ENCODE measurements at regions not wholly inside any gene's neighbourhood (a gene's known extent, or its start where the extent isn't known, plus 50 kb on each side); places are given as distances from the start of the nearest gene placed in this dataset.

DNA sequence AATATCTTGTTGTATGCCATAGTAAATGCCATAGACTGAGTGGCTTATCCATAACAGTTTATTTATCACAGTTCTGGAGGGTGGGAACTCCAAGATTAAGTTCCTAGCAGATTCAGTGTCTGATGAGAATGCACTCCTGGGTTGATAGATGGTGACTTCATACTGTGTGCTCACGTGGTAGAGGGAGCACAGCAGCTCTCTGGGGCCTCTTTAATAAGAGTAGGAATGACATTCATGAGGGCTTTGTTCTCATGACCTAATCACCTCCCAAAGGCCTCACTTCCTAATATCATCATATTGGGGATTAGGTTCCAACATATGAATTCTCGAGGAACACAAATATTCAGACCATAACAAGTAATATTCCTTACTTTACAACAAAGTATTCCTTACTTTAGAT lies 98.1 kb upstream of the SH3BP4 start (continued):
- TF ChIP-seq, protein P1, sequence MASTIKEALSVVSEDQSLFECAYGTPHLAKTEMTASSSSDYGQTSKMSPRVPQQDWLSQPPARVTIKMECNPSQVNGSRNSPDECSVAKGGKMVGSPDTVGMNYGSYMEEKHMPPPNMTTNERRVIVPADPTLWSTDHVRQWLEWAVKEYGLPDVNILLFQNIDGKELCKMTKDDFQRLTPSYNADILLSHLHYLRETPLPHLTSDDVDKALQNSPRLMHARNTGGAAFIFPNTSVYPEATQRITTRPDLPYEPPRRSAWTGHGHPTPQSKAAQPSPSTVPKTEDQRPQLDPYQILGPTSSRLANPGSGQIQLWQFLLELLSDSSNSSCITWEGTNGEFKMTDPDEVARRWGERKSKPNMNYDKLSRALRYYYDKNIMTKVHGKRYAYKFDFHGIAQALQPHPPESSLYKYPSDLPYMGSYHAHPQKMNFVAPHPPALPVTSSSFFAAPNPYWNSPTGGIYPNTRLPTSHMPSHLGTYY (CRISPR knock-in tag; IDR thresholded peaks at IDR 0.05): no peak
- TF ChIP-seq ATF1 (CRISPR knock-in tag; IDR thresholded peaks at IDR 0.05): no peak
- TF ChIP-seq, protein P2, sequence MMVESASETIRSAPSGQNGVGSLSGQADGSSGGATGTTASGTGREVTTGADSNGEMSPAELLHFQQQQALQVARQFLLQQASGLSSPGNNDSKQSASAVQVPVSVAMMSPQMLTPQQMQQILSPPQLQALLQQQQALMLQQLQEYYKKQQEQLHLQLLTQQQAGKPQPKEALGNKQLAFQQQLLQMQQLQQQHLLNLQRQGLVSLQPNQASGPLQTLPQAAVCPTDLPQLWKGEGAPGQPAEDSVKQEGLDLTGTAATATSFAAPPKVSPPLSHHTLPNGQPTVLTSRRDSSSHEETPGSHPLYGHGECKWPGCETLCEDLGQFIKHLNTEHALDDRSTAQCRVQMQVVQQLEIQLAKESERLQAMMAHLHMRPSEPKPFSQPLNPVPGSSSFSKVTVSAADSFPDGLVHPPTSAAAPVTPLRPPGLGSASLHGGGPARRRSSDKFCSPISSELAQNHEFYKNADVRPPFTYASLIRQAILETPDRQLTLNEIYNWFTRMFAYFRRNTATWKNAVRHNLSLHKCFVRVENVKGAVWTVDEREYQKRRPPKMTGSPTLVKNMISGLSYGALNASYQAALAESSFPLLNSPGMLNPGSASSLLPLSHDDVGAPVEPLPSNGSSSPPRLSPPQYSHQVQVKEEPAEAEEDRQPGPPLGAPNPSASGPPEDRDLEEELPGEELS (CRISPR knock-in tag; IDR thresholded peaks at IDR 0.05): no peak
- TF ChIP-seq, protein P3, sequence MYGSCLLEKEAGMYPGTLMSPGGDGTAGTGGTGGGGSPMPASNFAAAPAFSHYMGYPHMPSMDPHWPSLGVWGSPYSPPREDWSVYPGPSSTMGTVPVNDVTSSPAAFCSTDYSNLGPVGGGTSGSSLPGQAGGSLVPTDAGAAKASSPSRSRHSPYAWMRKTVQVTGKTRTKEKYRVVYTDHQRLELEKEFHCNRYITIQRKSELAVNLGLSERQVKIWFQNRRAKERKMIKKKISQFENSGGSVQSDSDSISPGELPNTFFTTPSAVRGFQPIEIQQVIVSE (CRISPR knock-in tag; IDR thresholded peaks at IDR 0.05; ENCODE audit: borderline replicate concordance): no peak

DNA sequence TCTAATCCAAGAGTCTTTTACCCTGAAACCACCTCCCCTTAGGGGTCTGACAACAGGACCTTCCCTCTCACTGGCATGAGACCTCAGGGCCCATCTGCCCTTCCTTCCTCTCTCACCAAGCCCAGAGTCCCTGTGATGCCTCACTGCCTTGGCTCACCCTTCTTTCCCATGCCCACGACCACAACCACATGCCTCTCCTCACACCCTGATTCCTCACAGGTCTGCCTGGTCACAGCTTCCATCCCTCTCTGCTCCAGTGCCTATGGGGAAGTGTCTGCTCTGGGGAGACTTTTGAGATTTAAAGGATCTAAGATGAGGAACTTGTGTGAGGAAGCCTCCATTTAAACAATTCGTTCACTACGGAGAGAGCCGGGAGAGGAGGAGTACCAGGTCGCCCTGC lies 98.9 kb upstream of the SH3BP4 start:
- Mint-ChIP-seq H3K27ac (no peak overlapping the region), H3K4me3 (no peak overlapping the region), H3K27me3 (ENCODE audit: low read depth) (no peaks in the 10 kb centered on the region), H3K4me1 (peaks cover 18% of the 10 kb centered on the region), H3K36me3 (peaks cover 13% of the 10 kb centered on the region), H3K9me3 (peaks cover 32% of the 10 kb centered on the region)
- ChIA-PET CTCF (interaction anchor here (1.2 kb wide), 1 partner anchor 29 kb away, joined by 5 read pairs; no protein-coding TSS in a partner anchor), POLR2A (no interaction called here)
- ATAC-seq: no peak
- TF ChIP-seq CBFB (CRISPR knock-in tag; IDR thresholded peaks at IDR 0.05; ENCODE audit: low read depth): no peak
- TF ChIP-seq, protein P4, sequence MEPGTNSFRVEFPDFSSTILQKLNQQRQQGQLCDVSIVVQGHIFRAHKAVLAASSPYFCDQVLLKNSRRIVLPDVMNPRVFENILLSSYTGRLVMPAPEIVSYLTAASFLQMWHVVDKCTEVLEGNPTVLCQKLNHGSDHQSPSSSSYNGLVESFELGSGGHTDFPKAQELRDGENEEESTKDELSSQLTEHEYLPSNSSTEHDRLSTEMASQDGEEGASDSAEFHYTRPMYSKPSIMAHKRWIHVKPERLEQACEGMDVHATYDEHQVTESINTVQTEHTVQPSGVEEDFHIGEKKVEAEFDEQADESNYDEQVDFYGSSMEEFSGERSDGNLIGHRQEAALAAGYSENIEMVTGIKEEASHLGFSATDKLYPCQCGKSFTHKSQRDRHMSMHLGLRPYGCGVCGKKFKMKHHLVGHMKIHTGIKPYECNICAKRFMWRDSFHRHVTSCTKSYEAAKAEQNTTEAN (CRISPR knock-in tag; IDR thresholded peaks at IDR 0.05): no peak
- TF ChIP-seq, protein P5, sequence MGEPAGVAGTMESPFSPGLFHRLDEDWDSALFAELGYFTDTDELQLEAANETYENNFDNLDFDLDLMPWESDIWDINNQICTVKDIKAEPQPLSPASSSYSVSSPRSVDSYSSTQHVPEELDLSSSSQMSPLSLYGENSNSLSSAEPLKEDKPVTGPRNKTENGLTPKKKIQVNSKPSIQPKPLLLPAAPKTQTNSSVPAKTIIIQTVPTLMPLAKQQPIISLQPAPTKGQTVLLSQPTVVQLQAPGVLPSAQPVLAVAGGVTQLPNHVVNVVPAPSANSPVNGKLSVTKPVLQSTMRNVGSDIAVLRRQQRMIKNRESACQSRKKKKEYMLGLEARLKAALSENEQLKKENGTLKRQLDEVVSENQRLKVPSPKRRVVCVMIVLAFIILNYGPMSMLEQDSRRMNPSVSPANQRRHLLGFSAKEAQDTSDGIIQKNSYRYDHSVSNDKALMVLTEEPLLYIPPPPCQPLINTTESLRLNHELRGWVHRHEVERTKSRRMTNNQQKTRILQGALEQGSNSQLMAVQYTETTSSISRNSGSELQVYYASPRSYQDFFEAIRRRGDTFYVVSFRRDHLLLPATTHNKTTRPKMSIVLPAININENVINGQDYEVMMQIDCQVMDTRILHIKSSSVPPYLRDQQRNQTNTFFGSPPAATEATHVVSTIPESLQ (CRISPR knock-in tag; IDR thresholded peaks at IDR 0.05): no peak
- TF ChIP-seq TP53 (CRISPR knock-in tag; IDR thresholded peaks at IDR 0.05): no peak
- no peak for TF ChIP-seq CREB1 (CRISPR knock-in tag; IDR thresholded peaks at IDR 0.05)
- TF ChIP-seq FOXJ3 (CRISPR knock-in tag; IDR thresholded peaks at IDR 0.05; ENCODE audit: borderline replicate concordance): no peak
- no peak for TF ChIP-seq ZBTB21 (CRISPR knock-in tag; IDR thresholded peaks at IDR 0.05; ENCODE audit: borderline replicate concordance)
- DNase-seq (ENCODE audit: low spot score): no peak

DNA sequence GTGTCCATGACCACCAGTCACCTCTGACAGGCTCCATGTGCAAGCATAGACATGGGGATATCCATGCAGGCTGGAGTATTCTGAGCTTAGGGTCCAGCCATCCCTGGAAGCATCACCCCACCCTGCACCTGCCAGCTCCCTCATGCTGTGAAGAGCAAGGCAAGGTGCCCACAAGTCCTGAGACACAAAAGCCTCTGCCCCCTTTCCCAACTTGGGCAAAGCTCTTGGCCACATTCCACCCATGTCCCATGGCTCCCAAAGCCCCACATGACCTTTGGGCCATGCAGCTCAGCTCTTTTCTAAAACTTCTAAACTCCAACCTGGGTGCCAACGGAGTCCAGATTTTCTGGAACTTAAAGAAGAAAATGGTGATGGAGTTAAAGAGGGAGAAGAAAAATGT lies 99.8 kb upstream of the SH3BP4 start:
- Mint-ChIP-seq H3K27ac (no peak overlapping the region), H3K36me3 (peaks cover 13% of the 10 kb centered on the region), H3K4me3 (no peak overlapping the region), H3K4me1 (peaks cover 18% of the 10 kb centered on the region), H3K27me3 (ENCODE audit: low read depth) (no peaks in the 10 kb centered on the region), H3K9me3 (peaks cover 32% of the 10 kb centered on the region)
- ChIA-PET CTCF (interaction anchor here (1.2 kb wide), 1 partner anchor 30 kb away, joined by 5 read pairs; no protein-coding TSS in a partner anchor), POLR2A (no interaction called here)
- DNase-seq (ENCODE audit: low spot score) (no peak), ATAC-seq (no peak)
- TF ChIP-seq, protein P5 (CRISPR knock-in tag; IDR thresholded peaks at IDR 0.05): no peak
- TF ChIP-seq, protein P6, sequence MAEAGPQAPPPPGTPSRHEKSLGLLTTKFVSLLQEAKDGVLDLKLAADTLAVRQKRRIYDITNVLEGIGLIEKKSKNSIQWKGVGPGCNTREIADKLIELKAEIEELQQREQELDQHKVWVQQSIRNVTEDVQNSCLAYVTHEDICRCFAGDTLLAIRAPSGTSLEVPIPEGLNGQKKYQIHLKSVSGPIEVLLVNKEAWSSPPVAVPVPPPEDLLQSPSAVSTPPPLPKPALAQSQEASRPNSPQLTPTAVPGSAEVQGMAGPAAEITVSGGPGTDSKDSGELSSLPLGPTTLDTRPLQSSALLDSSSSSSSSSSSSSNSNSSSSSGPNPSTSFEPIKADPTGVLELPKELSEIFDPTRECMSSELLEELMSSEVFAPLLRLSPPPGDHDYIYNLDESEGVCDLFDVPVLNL (CRISPR knock-in tag; IDR thresholded peaks at IDR 0.05; ENCODE audit: borderline replicate concordance, low read depth): no peak
- TF ChIP-seq TEAD4 (CRISPR knock-in tag; IDR thresholded peaks at IDR 0.05): no peak

Data from WTC11 (cell line).